ENCODE measurements at regions not wholly inside any gene's neighbourhood (a gene's known extent, or its start where the extent isn't known, plus 50 kb on each side); places are given as distances from the start of the nearest gene placed in this dataset.

GRCh38 chr3:174776636-174777035 is 82.5 kb upstream of the NAALADL2 start:
- TF ChIP-seq CTCF (conservative IDR thresholded peaks at IDR 0.05; ENCODE audit: low read length) (no peak), EZH2phosphoT487 (IDR thresholded peaks at IDR 0.05; ENCODE audit: borderline replicate concordance, low read depth, low read length) (no peak)
